MM.1S (cell line): ENCODE measurements at regions not wholly inside any gene's neighbourhood (a gene's known extent, or its start where the extent isn't known, plus 50 kb on each side); places are given as distances from the start of the nearest gene placed in this dataset.

ENCODE experiments used
- CTCF ChIP-seq: fragments of 300-600 bp; sonication (generic); IDR thresholded peaks from 2 replicates; pipeline ENCODE4 v1.5.1; 2016; ENCODE audit warnings: antibody characterized with exemption, low read length, mixed read lengths
- EZH2 ChIP-seq: fragments of 300-600 bp; sonication (generic); optimal IDR thresholded peaks from 2 replicates; pipeline ENCODE3; 2017; ENCODE audit warnings: low read depth, mild to moderate bottlenecking, antibody characterized with exemption, low read length, mixed read lengths
- EZH2phosphoT487 ChIP-seq: fragments of 300-600 bp; sonication (generic); IDR thresholded peaks from 2 replicates; pipeline ENCODE4 v1.6.1; 2018; ENCODE audit warnings: antibody characterized with exemption, low read length

GRCh38 chr17:77521076-77521475 is 380.3 kb downstream of the SEC14L1 start:
- no peak for TF ChIP-seq EZH2
- TF ChIP-seq CTCF = no peak
- TF ChIP-seq EZH2phosphoT487 = no peak
